IPS DF 19.7 (cell line): ENCODE measurements at regions not wholly inside any gene's neighbourhood (a gene's known extent, or its start where the extent isn't known, plus 50 kb on each side); places are given as distances from the start of the nearest gene placed in this dataset.

ENCODE experiments used
- DNase-seq: peaks from one replicate; pipeline ENCODE4 v3.0.0-alpha.2; 2013; ENCODE audit warnings: low read depth, low spot score

GRCh38 chr22:22802339-22802970 is 85.2 kb upstream of the IGLL5 start:
- DNase-seq, result no peak

- no peak for DNase-seq
Measured at GRCh38 chr22:22803285-22803853, 84.2 kb upstream of the IGLL5 start.

GRCh38 chr22:22810018-22810427 is 77.6 kb upstream of the IGLL5 start:
- peak; percentile 20 for DNase-seq

- no peak for DNase-seq
Measured at GRCh38 chr22:22810471-22810870, 77.1 kb upstream of the IGLL5 start.

GRCh38 chr22:22811016-22812009 is 76.3 kb upstream of the IGLL5 start:
- no peak for DNase-seq

GRCh38 chr22:22812031-22812905 is 75.3 kb upstream of the IGLL5 start:
- no peak for DNase-seq

DNA sequence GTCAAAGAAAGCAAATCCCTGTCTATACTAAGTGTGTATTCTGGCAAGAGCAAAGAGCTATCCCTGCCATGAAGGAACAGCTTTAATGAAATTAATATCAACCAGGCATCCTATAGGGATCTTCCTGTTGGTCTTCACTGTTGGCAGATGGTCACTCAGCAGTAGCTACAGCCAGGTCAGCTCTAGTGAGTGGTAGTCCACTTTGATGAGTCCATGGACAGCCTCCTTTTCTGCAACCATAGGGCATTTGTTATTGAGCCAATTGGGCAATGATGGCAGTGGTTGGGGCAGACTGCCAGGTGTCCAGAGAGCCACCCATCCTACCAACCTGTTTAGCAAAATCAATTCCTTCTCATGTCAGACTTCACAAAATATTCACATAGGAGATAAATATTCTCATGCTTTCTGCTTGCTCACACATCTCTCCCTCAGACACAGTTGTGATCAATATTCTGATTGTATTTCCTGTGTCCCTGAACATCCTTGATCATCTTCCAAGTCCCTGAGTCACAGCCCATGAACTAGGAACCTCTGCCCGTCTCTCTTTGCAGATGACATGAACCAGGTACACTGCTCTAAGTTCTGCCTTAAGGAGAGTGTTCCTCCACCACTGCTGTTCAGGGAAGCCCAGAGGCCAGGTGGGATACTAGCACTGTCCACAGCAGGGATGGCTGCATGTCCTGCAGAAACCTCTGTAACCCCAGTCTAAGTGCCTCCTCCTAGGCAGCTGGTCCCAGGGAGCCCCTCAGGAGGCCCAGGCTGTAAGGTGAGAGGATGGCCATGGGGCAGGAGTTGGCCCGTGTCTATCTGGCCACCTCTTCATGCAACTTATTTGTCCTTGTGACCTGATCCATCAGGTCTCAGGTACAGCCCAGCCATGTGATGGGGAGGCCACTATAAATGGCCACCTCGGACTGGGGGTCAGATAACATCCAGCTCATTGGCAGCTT is 74.2 kb upstream of the IGLL5 start:
- DNase-seq, result no peak

DNA sequence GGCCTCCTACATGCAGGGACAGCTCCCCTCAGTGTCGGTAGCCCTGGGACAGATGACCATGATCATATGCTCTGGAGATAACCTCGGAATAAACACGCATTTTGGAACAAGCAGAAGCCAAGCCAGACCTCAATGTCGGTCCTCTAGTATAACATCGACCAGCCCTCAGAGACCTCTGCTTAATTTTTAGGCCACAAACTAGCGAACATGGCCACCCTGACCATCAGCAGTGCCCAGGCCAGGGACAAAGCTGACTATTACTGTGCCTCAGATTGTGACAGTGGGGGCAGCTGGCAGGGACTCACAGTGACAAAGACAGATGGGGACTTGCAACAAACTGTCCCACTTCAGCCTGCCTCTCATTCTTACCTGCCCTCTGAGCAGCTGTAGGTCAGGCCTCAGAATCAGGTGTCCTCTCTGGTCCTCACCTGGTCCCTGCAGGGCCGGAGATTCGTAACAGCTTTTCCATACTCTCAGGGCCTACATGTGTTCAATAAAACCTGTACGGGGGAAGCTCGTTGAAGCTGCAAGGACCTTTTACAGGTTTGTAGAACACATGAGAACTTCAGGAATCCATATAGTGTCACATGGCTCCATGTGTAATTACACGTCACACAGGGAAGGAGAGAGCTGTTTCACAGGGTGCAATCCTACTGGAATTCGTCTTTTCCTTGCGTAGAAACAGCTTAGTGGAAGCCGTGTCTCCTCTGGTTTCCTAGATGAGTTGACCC is 72.8 kb upstream of the IGLL5 start:
- no peak for DNase-seq

DNA sequence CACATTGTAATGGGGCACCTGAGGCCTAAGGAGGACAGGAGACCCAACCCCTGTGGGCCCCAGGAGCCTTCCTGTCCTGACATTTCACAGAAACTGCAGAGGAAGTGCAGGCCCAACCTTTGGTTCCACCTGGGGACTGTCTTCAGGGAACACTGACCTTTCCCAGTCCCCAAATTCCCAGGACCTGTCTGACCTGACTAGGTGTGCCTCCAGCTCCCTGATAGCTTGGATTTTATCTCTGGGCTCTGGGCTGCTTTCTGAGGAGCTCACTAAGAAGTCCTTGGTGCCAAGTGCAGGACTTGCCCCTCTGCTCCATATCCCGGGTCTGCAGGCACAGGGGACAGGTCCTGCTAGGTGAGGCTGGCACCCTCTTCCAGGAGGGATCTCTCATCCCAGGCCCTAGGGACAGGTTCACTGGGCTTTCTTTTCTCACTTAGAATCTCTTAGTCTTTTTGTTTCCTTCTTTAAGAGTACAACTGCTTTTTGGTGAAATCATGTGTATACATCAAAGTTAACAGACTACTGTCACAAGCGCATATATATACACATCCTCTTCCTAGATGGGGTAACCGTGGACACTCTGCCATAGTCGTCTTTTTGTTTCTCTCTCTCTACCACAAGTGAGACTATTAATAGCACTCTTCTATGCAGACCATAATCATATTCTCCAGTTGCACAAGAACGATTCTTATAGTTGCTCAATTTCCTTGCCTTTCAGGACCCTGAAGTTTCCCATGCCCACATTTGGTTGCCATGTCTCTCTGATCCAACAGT is 72.0 kb upstream of the IGLL5 start:
- DNase-seq, result no peak

GRCh38 chr22:22816171-22816514 is 71.5 kb upstream of the IGLL5 start:
- no peak for DNase-seq

DNA sequence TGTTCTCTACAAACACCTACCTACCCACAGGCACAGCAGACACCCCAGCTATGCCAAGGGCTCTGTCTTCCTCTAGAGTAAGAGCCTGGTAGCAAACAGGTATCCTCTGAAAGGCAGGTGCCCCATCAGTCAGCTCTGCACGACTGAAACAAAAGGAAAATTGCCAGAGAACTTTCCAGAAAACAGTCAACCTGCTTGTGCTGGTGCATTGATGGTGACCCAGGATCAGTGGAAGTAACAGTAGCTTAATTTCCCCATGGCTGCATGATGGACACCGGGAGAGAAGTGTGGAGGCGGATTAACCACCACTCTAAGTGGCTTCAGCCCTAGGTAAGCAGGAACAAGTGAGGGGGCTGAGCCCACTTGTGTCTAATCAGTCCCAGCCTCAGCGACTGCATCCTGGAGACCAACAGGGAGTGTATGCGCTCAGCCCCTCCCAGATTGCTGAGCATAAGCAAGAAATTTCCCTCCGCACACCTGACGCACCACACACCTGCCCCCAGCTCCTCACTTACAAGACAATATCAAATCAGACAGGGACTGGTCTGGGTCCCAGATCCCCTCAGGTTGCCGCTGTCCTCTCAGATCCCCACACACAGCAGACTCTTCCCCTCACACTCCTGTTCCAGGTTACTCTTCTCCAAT is 70.7 kb upstream of the IGLL5 start:
- no peak for DNase-seq

DNA sequence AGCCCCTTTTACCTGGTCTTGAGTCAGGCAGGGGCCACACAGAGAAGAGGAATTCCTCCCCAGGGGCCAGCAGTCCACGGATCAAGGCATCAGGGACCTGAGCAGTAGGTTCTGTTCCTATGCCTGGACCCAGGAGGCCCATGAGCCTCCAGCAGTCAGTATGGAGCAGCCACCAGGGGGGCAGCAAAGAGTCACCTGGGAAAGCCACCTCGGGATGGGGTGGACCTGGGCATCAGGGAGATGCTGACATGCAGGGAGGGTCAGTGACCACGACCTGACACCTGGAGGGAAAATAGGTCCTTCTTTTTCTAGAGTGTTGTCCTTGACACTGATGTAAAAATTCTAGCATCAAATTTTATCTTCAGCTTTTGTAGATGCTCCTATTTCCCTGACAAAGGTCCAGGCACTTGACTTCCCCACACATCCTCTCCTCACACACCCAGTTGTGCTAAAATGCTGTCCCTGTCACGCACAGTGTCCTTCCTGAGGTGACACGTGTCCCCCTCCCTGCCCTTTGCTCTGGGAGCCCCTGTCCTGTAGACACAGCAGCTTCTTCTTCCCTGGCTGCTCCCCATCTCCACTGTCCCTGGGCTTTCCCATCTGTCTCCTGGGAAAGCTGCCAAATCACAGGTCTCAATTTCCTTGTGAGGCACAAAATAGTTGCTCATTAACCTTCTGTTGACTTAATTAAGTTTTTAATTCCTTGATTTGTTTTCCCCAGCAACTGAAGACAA is 70.0 kb upstream of the IGLL5 start:
- no peak for DNase-seq

DNA sequence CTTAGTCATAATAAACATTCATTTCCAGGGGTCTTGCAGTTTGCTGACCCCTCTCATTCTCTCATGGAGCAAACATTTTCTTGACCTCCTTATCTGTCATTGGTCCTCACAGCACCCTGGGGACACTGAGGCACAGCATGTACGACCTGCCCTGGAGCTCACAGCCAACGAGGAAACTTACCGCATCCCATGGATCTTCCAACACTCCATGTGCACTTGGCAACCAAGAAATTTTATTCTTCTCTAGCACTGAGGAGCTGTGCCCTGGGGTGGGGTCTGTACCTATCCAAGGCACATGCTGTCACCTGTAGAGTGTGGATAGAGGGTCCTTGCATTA is 69.4 kb upstream of the IGLL5 start:
- DNase-seq, result no peak

DNA sequence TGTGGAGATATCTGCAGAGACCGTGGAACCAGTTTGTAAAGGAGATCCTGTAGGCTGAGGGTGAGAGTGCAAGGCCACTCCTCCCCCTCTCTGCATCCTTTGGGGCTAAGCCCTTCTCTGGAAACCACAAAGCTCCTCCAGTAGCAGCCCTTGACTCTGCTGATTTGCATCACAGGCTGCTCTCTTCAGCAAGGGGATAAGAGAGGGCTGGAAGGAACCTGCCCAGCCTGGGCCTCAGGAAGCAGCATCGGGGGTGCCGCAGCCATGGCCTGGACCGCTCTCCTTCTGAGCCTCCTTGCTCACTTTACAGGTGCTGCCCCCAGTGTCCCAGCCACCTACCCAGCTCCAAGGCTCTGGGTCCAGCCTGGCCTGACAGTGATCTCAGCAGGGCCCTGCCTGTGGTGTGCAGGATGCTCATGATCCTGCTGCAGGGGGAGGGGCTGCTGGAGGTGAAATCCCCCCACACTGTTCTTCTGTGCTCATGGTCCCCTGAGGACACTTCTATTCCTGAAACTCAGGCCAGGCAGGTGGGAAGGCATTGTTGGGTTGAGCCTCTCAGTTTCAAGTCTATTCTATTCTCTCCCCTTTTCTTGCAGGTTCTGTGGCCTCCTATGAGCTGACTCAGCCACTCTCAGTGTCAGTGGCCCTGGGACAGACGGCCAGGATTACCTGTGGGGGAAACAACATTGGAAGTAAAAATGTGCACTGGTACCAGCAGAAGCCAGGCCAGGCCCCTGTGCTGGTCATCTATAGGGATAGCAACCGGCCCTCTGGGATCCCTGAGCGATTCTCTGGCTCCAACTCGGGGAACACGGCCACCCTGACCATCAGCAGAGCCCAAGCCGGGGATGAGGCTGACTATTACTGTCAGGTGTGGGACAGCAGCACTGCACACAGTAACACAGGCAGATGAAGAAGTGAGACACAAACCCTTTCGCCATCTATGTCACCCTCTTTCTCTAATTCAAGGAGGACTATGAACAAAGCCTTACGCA is 68.5 kb upstream of the IGLL5 start:
- no peak for DNase-seq

DNA sequence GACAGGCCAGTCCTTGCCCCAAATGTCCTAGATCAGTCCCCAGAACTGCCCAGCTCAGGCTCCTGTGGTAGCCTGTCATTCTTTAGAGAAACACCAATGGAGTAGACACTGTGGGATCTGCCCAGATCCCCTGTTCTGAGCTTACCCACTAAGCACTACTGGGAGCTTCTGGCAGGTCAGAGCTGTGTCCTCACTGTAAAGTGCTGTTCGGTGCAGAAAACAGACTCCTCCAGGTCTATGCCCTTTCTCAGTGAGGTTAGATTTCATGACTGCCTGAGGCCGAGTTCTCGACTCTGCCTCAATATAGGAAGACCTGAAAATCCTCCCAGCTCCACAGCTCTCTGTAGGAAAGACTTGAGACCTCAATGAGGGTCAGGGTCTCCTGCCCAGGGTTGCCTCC is 67.5 kb upstream of the IGLL5 start:
- DNase-seq, result no peak

DNA sequence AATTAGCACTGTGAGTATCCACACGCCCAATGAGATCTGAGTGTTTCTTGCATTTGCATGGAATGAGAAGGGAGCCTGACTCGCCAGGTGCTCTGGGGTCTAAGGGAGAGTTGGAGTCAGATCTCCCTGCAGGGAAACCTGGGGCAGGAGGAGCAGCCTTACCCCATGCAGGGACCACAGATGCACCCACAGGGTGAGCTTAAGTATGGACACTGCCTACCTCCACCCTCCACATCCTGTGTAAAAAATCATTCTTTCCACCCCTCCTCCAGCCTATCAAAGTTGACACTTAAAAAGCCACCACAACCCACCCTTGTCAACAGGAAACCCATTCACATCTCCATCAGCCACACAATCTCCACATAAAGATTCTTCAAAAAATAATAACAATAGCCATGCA is 67.0 kb upstream of the IGLL5 start:
- DNase-seq, result no peak

DNA sequence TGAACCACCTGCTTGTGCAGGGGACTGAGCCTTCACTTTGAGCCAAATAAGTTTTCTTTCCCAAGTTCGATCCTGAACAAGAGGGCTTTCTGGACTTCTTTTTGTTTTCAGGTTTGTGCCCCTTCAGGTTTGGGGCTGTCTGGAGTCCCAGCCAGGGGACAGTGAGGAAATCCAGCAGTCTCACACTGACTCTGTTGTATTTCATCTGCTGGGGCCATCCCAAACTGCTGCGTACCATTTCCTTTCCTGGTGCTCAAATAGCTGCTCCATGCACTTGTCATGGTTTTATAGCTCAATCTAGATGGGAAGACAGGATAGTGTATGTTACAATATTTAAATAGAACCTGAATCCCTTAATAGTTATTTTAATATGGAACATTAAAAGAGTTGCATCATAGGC is 66.3 kb upstream of the IGLL5 start:
- no peak for DNase-seq
